H1 (cell line): ENCODE measurements at regions not wholly inside any gene's neighbourhood (a gene's known extent, or its start where the extent isn't known, plus 50 kb on each side); places are given as distances from the start of the nearest gene placed in this dataset.
"Not testable (repeated sequence)": the region's sequence is repeated elsewhere in the genome, so short reads cannot be mapped to it uniquely, and the experiment has no call there.

Source experiments
- CTCF ChIA-PET: fragments of 300-600 bp; sonication (Branson Sonifier 250); formaldehyde crosslinking; loops from one replicate; lab custom pipeline; 2021; ENCODE audit not compliant: partially characterized antibody; lab: Charles Lee
- POLR2A ChIA-PET: fragments of 300-600 bp; sonication (Branson Sonifier 250); formaldehyde crosslinking; loops from one replicate; lab custom pipeline; 2021; ENCODE audit warnings: inconsistent platforms; ENCODE audit not compliant: partially characterized antibody; lab: Charles Lee
- DNase-seq, 2 experiments: peaks; one replicate each; pipeline versions ENCODE4 v3.0.0 to v3.0.0-alpha.2; 2010 to 2022; ENCODE audit warnings: low spot score in 2 of 2, low read depth in 1 of 2, mixed read lengths in 1 of 2
- FAIRE-seq: peaks from 2 replicates; lab custom pipeline; 2011; peaks lifted over from hg19 to GRCh38; lab: Jason Lieb, UNC
- H2AFZ ChIP-seq: 2 replicates; pipeline ENCODE4 v1.8.1; 2012; ENCODE audit warnings: low read length, inconsistent platforms
- H2AK5ac ChIP-seq: 2 replicates; pipeline ENCODE4 v1.6.1; 2013; ENCODE audit warnings: low read depth, low read length
- H2BK120ac ChIP-seq: replicated peaks from 2 replicates; pipeline ENCODE3; 2013; ENCODE audit warnings: low read depth, low read length, inconsistent platforms
- H2BK12ac ChIP-seq: 2 replicates; pipeline ENCODE4 v1.6.1; 2013; ENCODE audit warnings: low read depth, low read length
- H2BK15ac ChIP-seq: 2 replicates; pipeline ENCODE4 v1.6.1; 2013; ENCODE audit warnings: low read length
- H2BK20ac ChIP-seq: 2 replicates; pipeline ENCODE4 v1.6.1; 2013; ENCODE audit warnings: low read length
- H2BK5ac ChIP-seq: 2 replicates; pipeline ENCODE4 v1.6.1; 2013; ENCODE audit warnings: low read depth, low read length
- H3K14ac ChIP-seq: 2 replicates; pipeline ENCODE4 v1.6.1; 2013; ENCODE audit warnings: inconsistent platforms; ENCODE audit not compliant: insufficient read length
- H3K18ac ChIP-seq: 2 replicates; pipeline ENCODE4 v1.6.1; 2013; ENCODE audit warnings: low read length; ENCODE audit errors: extremely low read depth
- H3K23ac ChIP-seq: 2 replicates; pipeline ENCODE4 v1.6.1; 2013; ENCODE audit warnings: inconsistent platforms; ENCODE audit not compliant: insufficient read length
- H3K23me2 ChIP-seq: 2 replicates; pipeline ENCODE4 v1.6.1; 2013; ENCODE audit warnings: low read depth, low read length
- H3K27ac ChIP-seq: 2 replicates; pipeline ENCODE4 v1.6.1; 2011; ENCODE audit warnings: low read depth, low read length, inconsistent platforms
- H3K27me3 ChIP-seq, 4 experiments: replicated peaks in 1 of 4; 1 replicate in 1 of 4; 2 replicates in 3 of 4; pipeline versions ENCODE4 v1.6.1 to v1.8.1; 2011 to 2013; ENCODE audit warnings: low read length in 3 of 4, mild to moderate bottlenecking in 3 of 4, inconsistent platforms in 2 of 4, mixed read lengths in 2 of 4, moderate library complexity in 1 of 4; ENCODE audit not compliant: control insufficient read depth in 3 of 4, insufficient read depth in 3 of 4; ENCODE audit errors: extremely low read depth in 1 of 4
- H3K36me3 ChIP-seq, 4 experiments: 2 replicates each; pipeline versions ENCODE4 v1.6.1 to v1.8.1; 2011 to 2013; ENCODE audit warnings: mild to moderate bottlenecking in 4 of 4, low read length in 3 of 4, moderate library complexity in 2 of 4, control low read depth in 1 of 4, inconsistent platforms in 1 of 4; ENCODE audit not compliant: insufficient read depth in 4 of 4, control insufficient read depth in 2 of 4
- H3K4ac ChIP-seq: replicated peaks from 2 replicates; pipeline ENCODE3; 2013; ENCODE audit warnings: low read length, low read depth, mixed read lengths, inconsistent platforms; ENCODE audit not compliant: insufficient read length
- H3K4me1 ChIP-seq, 4 experiments: replicated peaks in 1 of 4; 1 replicate in 1 of 4; 2 replicates in 3 of 4; pipeline versions ENCODE4 v1.6.1 to v1.8.1; 2011 to 2013; ENCODE audit warnings: low read length in 3 of 4, inconsistent platforms in 2 of 4, mixed read lengths in 1 of 4; ENCODE audit not compliant: insufficient read depth in 4 of 4, control insufficient read depth in 3 of 4
- H3K4me2 ChIP-seq, 2 experiments: 2 replicates each; pipeline versions ENCODE4 v1.6.1 to v1.8.1; 2011 to 2013; ENCODE audit warnings: low read depth in 2 of 2, low read length in 2 of 2, control low read depth in 1 of 2, inconsistent platforms in 1 of 2, mild to moderate bottlenecking in 1 of 2; ENCODE audit not compliant: insufficient read depth in 1 of 2
- H3K4me3 ChIP-seq, 4 experiments: fragments of 200-600, 300-600 bp in 1 of 4; sonication (generic), shearing (Covaris generic), sonication (Bioruptor Twin) in 1 of 4; 2 replicates each; pipeline versions ENCODE4 v1.5.1 to v1.8.1; 2011 to 2016; ENCODE audit warnings: low read length in 4 of 4, low read depth in 3 of 4, control low read depth in 2 of 4, inconsistent platforms in 2 of 4, mild to moderate bottlenecking in 2 of 4, mixed read lengths in 1 of 4, moderate library complexity in 1 of 4; ENCODE audit not compliant: insufficient read depth in 2 of 4; ENCODE audit errors: extremely low read depth in 1 of 4
- H3K56ac ChIP-seq: replicated peaks from 2 replicates; pipeline ENCODE3; 2013; ENCODE audit warnings: low read depth, mild to moderate bottlenecking, mixed read lengths, low read length, inconsistent platforms; ENCODE audit not compliant: insufficient read length
- H3K79me1 ChIP-seq: 2 replicates; pipeline ENCODE4 v1.6.1; 2013; ENCODE audit warnings: low read depth, low read length, control low read depth
- H3K79me2 ChIP-seq, 2 experiments: 2 replicates each; pipeline versions ENCODE4 v1.6.1 to v1.8.1; 2012 to 2013; ENCODE audit warnings: low read length in 2 of 2, mild to moderate bottlenecking in 2 of 2, inconsistent platforms in 1 of 2; ENCODE audit not compliant: insufficient read depth in 2 of 2, control insufficient read depth in 1 of 2
- H3K9ac ChIP-seq, 4 experiments: replicated peaks in 1 of 4; 1 replicate in 1 of 4; 2 replicates in 3 of 4; pipeline versions ENCODE4 v1.6.1 to v1.8.1; 2011 to 2013; ENCODE audit warnings: low read depth in 3 of 4, low read length in 3 of 4, control low read depth in 2 of 4, mild to moderate bottlenecking in 2 of 4, moderate library complexity in 2 of 4, inconsistent platforms in 1 of 4; ENCODE audit errors: extremely low read depth in 1 of 4
- H3K9me3 ChIP-seq, 2 experiments: 2 replicates each; pipeline versions ENCODE4 v1.6.1 to v1.8.1; 2012 to 2013; ENCODE audit warnings: mild to moderate bottlenecking in 2 of 2, moderate library complexity in 2 of 2, control low read depth in 1 of 2, inconsistent platforms in 1 of 2, low read depth in 1 of 2, low read length in 1 of 2, mixed read lengths in 1 of 2; ENCODE audit not compliant: insufficient read depth in 2 of 2
- H4K20me1 ChIP-seq, 2 experiments: replicated peaks in 1 of 2; 2 replicates each; pipeline versions ENCODE3 to v1.8.1; 2011 to 2013; ENCODE audit warnings: inconsistent platforms in 2 of 2, low read length in 2 of 2, mild to moderate bottlenecking in 1 of 2; ENCODE audit not compliant: insufficient read depth in 2 of 2, control insufficient read depth in 1 of 2
- H4K5ac ChIP-seq: 2 replicates; pipeline ENCODE4 v1.6.1; 2013; ENCODE audit warnings: low read length, low read depth, mixed read lengths, inconsistent platforms; ENCODE audit not compliant: insufficient read length
- H4K8ac ChIP-seq: 2 replicates; pipeline ENCODE4 v1.8.0; 2013; ENCODE audit warnings: mild to moderate bottlenecking, moderate library complexity, low read length, inconsistent platforms; ENCODE audit not compliant: insufficient read depth; ENCODE audit errors: extremely low read depth
- H4K91ac ChIP-seq: replicated peaks from 2 replicates; pipeline ENCODE3; 2013; ENCODE audit warnings: low read length, mixed read lengths, inconsistent platforms; ENCODE audit not compliant: insufficient read length
- WGBS, 2 experiments: shearing (Covaris generic) in 1 of 2; methylation state at CpG; one replicate each; pipeline versions ENCODE4 v1.1.6 to v1.1.7; 2013 to 2015; ENCODE audit warnings: low lambda C conversion rate in 2 of 2, mixed read lengths in 2 of 2, inconsistent platforms in 1 of 2, low coverage in 1 of 2, missing lambda C conversion rate in 1 of 2; ENCODE audit not compliant: insufficient replicate concordance in 2 of 2, insufficient coverage in 1 of 2, insufficient read length in 1 of 2; ENCODE audit errors: extremely low coverage in 1 of 2, missing lambda C conversion rate in 1 of 2; 5-methylcytosine and 5-hydroxymethylcytosine counted together

GRCh38 chr7:116408831-116409453, 90.6 kb upstream of the CAV2 start:
- CTCF ChIA-PET: interaction anchor here (0.8 to 1.5 kb wide), 4 partner anchors 24 to 183 kb away, joined by 3 to 6 read pairs (median 3); no protein-coding TSS in a partner anchor
- H3K4ac ChIP-seq, H2BK5ac ChIP-seq, H3K4me2 ChIP-seq, H2BK20ac ChIP-seq, H2BK15ac ChIP-seq, H2BK12ac ChIP-seq, H4K91ac ChIP-seq, H3K18ac ChIP-seq, H3K4me3 ChIP-seq, H3K79me1 ChIP-seq, H3K23me2 ChIP-seq, H3K4me1 ChIP-seq, FAIRE-seq, H3K56ac ChIP-seq, H4K5ac ChIP-seq, H2BK120ac ChIP-seq, H3K79me2 ChIP-seq, H3K9ac ChIP-seq, H3K14ac ChIP-seq, H3K9me3 ChIP-seq, H3K23ac ChIP-seq, POLR2A ChIA-PET, H2AK5ac ChIP-seq, H2AFZ ChIP-seq, H4K8ac ChIP-seq, H3K27me3 ChIP-seq, H3K27ac ChIP-seq, H4K20me1 ChIP-seq, H3K36me3 ChIP-seq: not testable (repeated sequence)
- DNase-seq: peak in 1 of 2 experiments; percentile 56
- WGBS, 2 experiments: 84% methylated on average over 21 of the region's 28 CpGs; no CpG with 5 or more reads in 1 of the 2 experiments

GRCh38 chr7:116410694-116411093, 88.8 kb upstream of the CAV2 start:
- H3K4me2 ChIP-seq, H2AFZ ChIP-seq, H3K18ac ChIP-seq, H3K9me3 ChIP-seq, H3K23ac ChIP-seq, H3K79me1 ChIP-seq, H2BK120ac ChIP-seq, H2BK12ac ChIP-seq, H3K23me2 ChIP-seq, H4K8ac ChIP-seq, H3K4ac ChIP-seq, H2BK15ac ChIP-seq, H4K20me1 ChIP-seq, H2BK20ac ChIP-seq, CTCF ChIA-PET, H4K91ac ChIP-seq, DNase-seq, H3K79me2 ChIP-seq, H2AK5ac ChIP-seq, H4K5ac ChIP-seq, H3K4me1 ChIP-seq, H3K27ac ChIP-seq, H2BK5ac ChIP-seq, H3K27me3 ChIP-seq, FAIRE-seq, H3K4me3 ChIP-seq, POLR2A ChIA-PET, H3K9ac ChIP-seq, H3K56ac ChIP-seq, H3K36me3 ChIP-seq, H3K14ac ChIP-seq: not testable (repeated sequence)
- 91% methylated on average over 3 of the region's 3 CpGs; no CpG with 5 or more reads in 1 of the 2 experiments for WGBS, 2 experiments
